ENCODE measurements at regions not wholly inside any gene's neighbourhood (a gene's known extent, or its start where the extent isn't known, plus 50 kb on each side); places are given as distances from the start of the nearest gene placed in this dataset.

DNA sequence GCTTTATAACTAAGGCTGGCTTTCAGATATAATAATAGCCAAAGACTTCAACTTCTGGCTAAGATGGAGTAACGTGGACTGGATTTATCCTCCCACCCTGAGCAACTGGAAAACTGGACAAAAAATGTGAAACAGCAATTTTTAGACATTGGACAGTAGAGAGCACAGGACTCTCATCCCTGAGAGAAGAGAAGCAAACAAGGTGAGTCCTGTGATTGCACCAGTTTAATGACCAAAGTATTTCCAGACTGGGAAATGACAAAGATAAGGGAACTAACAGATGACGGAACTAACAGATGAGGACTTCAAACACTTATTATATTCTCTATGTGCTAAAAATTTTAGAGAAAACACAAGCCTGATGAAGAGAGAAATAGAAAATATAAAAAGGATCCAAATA is 175.7 kb upstream of the SLC25A13 start:
- TF ChIP-seq RARB (CRISPR knock-in tag; IDR thresholded peaks at IDR 0.05) (no peak), ZC3H10 (CRISPR knock-in tag; IDR thresholded peaks at IDR 0.05) (no peak), ZNF70 (CRISPR knock-in tag; IDR thresholded peaks at IDR 0.05) (no peak), CSDC2 (CRISPR knock-in tag; IDR thresholded peaks at IDR 0.05) (no peak), OSR1 (CRISPR knock-in tag; IDR thresholded peaks at IDR 0.05) (no peak), ESRRG (CRISPR knock-in tag; IDR thresholded peaks at IDR 0.05) (no peak), ISL1 (CRISPR knock-in tag; IDR thresholded peaks at IDR 0.05) (no peak), TOX (CRISPR knock-in tag; IDR thresholded peaks at IDR 0.05; ENCODE audit: borderline replicate concordance) (no peak), ZNF8 (CRISPR knock-in tag; IDR thresholded peaks at IDR 0.05) (no peak), ZFP30 (CRISPR knock-in tag; IDR thresholded peaks at IDR 0.05) (no peak), GLIS3 (CRISPR knock-in tag; IDR thresholded peaks at IDR 0.05) (no peak), SNAI2 (CRISPR knock-in tag; IDR thresholded peaks at IDR 0.05) (no peak), ZNF565 (CRISPR knock-in tag; conservative IDR thresholded peaks at IDR 0.05; ENCODE audit: low read depth) (no peak), PPARA (CRISPR knock-in tag; IDR thresholded peaks at IDR 0.05; ENCODE audit: borderline replicate concordance) (no peak), ARNTL (CRISPR knock-in tag; IDR thresholded peaks at IDR 0.05; ENCODE audit: borderline replicate concordance, low read depth) (no peak), ZFP3 (CRISPR knock-in tag; IDR thresholded peaks at IDR 0.05) (no peak)
- TF ChIP-seq, protein P1, sequence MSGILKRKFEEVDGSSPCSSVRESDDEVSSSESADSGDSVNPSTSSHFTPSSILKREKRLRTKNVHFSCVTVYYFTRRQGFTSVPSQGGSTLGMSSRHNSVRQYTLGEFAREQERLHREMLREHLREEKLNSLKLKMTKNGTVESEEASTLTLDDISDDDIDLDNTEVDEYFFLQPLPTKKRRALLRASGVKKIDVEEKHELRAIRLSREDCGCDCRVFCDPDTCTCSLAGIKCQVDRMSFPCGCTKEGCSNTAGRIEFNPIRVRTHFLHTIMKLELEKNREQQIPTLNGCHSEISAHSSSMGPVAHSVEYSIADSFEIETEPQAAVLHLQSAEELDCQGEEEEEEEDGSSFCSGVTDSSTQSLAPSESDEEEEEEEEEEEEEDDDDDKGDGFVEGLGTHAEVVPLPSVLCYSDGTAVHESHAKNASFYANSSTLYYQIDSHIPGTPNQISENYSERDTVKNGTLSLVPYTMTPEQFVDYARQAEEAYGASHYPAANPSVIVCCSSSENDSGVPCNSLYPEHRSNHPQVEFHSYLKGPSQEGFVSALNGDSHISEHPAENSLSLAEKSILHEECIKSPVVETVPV (CRISPR knock-in tag; IDR thresholded peaks at IDR 0.05) = no peak
- TF ChIP-seq, protein P2, sequence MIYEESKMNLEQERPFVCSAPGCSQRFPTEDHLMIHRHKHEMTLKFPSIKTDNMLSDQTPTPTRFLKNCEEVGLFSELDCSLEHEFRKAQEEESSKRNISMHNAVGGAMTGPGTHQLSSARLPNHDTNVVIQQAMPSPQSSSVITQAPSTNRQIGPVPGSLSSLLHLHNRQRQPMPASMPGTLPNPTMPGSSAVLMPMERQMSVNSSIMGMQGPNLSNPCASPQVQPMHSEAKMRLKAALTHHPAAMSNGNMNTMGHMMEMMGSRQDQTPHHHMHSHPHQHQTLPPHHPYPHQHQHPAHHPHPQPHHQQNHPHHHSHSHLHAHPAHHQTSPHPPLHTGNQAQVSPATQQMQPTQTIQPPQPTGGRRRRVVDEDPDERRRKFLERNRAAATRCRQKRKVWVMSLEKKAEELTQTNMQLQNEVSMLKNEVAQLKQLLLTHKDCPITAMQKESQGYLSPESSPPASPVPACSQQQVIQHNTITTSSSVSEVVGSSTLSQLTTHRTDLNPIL (CRISPR knock-in tag; IDR thresholded peaks at IDR 0.05; ENCODE audit: low read depth) = no peak
- TF ChIP-seq, protein P3, sequence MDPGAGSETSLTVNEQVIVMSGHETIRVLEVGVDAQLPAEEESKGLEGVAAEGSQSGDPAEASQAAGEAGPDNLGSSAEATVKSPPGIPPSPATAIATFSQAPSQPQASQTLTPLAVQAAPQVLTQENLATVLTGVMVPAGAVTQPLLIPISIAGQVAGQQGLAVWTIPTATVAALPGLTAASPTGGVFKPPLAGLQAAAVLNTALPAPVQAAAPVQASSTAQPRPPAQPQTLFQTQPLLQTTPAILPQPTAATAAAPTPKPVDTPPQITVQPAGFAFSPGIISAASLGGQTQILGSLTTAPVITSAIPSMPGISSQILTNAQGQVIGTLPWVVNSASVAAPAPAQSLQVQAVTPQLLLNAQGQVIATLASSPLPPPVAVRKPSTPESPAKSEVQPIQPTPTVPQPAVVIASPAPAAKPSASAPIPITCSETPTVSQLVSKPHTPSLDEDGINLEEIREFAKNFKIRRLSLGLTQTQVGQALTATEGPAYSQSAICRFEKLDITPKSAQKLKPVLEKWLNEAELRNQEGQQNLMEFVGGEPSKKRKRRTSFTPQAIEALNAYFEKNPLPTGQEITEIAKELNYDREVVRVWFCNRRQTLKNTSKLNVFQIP (CRISPR knock-in tag; IDR thresholded peaks at IDR 0.05; ENCODE audit: borderline replicate concordance, low read depth) = no peak
- no peak for ATAC-seq

DNA sequence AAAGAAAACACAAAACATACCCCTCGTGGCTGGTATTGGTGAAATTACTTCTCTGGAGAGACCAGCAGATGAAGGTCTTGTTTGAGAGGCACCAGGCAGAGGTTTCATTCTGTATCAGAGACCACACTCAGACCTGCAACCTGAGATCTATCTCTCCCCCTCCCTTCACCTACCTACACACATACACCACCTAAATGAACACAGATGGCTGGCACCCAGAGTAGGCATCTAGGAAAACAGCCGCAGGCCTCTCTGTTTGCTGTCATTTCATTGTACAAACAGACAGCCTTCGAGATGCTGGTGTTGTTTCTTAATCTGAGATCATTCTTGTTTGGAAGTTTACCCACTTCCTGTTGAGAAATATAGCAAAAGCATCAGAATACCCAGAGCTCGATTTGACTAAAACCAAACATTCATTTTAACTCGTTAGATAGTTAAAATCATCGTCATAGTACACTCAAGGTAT is 173.9 kb upstream of the SLC25A13 start:
- ATAC-seq = peak; percentile 41; the same call in 1 of the 3 replicates
- TF ChIP-seq ESRRG (CRISPR knock-in tag; IDR thresholded peaks at IDR 0.05) (no peak), SNAI2 (CRISPR knock-in tag; IDR thresholded peaks at IDR 0.05) (0 out of 2 replicates have a peak, but pooled peaks have one; percentile 43)

DNA sequence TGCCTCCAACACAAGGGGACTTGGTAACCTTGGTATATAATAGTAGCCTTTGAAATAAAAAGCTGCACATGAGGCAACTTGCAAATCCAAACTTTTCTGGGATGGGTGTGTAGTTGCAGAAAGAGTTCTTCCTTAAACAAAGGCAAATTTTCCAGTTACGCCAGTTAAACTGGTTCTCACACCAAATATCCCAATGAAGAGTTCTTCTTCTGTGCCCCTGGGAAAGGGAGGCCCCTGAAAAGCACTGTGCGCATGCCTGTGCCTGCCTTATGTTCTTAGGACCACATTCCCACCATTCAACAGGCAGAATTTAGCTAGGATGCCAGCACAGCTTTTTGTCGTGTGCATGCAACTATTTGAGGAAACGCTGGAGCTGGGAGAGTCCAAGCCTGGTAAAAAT is 164.8 kb upstream of the SLC25A13 start:
- no peak for ATAC-seq
- no peak for TF ChIP-seq GLIS3 (CRISPR knock-in tag; IDR thresholded peaks at IDR 0.05)
- TF ChIP-seq, protein P1 (CRISPR knock-in tag; IDR thresholded peaks at IDR 0.05) = no peak
- TF ChIP-seq TCF4 (CRISPR knock-in tag; IDR thresholded peaks at IDR 0.05; ENCODE audit: borderline replicate concordance) = no peak

DNA sequence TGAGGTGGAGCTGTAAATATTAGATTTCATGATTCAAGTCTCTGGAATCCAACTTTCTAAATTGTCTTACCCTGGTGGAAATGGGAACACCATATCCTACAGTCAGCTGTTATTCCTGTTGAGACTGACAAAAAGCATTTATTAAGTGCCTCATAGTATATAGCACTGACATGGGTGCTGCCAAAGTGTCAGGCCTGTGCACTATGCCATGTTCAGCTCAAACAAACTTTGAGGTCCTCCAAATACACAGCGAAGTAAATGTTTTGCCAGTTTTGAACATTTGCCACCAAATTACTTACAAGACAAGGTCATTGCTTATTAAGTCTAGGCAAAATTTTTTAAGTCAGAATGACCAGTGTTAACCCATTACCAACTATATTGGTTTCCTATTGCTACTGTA is 162.9 kb upstream of the SLC25A13 start:
- no peak for TF ChIP-seq ZNF70 (CRISPR knock-in tag; IDR thresholded peaks at IDR 0.05)
- no peak for TF ChIP-seq CSDC2 (CRISPR knock-in tag; IDR thresholded peaks at IDR 0.05)
- no peak for TF ChIP-seq GLIS3 (CRISPR knock-in tag; IDR thresholded peaks at IDR 0.05)
- TF ChIP-seq, protein P2 (CRISPR knock-in tag; IDR thresholded peaks at IDR 0.05; ENCODE audit: low read depth) = no peak
- TF ChIP-seq, protein P3 (CRISPR knock-in tag; IDR thresholded peaks at IDR 0.05; ENCODE audit: borderline replicate concordance, low read depth) = no peak
- TF ChIP-seq ZNF8 (CRISPR knock-in tag; IDR thresholded peaks at IDR 0.05) = no peak
- no peak for TF ChIP-seq ZC3H10 (CRISPR knock-in tag; IDR thresholded peaks at IDR 0.05)
- TF ChIP-seq BACH2 (CRISPR knock-in tag; IDR thresholded peaks at IDR 0.05; ENCODE audit: borderline replicate concordance) = no peak

More for the DNA sequence above, 162.9 kb upstream of the SLC25A13 start:
- ATAC-seq = no peak
